Breast epithelium (tissue), 3 donors: ENCODE measurements at regions not wholly inside any gene's neighbourhood (a gene's known extent, or its start where the extent isn't known, plus 50 kb on each side); places are given as distances from the start of the nearest gene placed in this dataset.

ENCODE experiments used
- CTCF ChIP-seq, 3 donors: fragments of 450-650 bp; IDR thresholded peaks; one replicate each; pipeline ENCODE4 v1.5.1; 2016 to 2017; ENCODE audit warnings: antibody characterized with exemption in 3 of 3, mild to moderate bottlenecking in 3 of 3, moderate library complexity in 3 of 3
- POLR2A ChIP-seq: fragments of 450-650 bp; IDR thresholded peaks from one replicate; pipeline ENCODE4 v1.6.1; 2016; ENCODE audit warnings: antibody characterized with exemption, mild to moderate bottlenecking, moderate library complexity

- TF ChIP-seq CTCF (IDR thresholded peaks at IDR 0.05) (no peak), POLR2A (no peak)
These were observed 68.8 kb upstream of the PRIMA1 start for GRCh38 chr14:93857081-93857480.
